WTC11 (cell line): ENCODE measurements at regions not wholly inside any gene's neighbourhood (a gene's known extent, or its start where the extent isn't known, plus 50 kb on each side); places are given as distances from the start of the nearest gene placed in this dataset.

Experiments used
- ATAC-seq: fragments of 200-7000 bp; cut with Tn5 transposase; 2 replicates; pipeline ENCODE4 v1.10.0; 2021; ENCODE audit warnings: mild to moderate bottlenecking, moderate library complexity
- CTCF ChIA-PET: fragments of 300-600 bp; sonication (Branson Sonifier 250); formaldehyde crosslinking; loops from one replicate; lab custom pipeline; 2021; ENCODE audit warnings: antibody characterized with exemption; lab: Charles Lee
- POLR2A ChIA-PET: fragments of 350-600 bp; sonication (Branson Sonifier 250); formaldehyde crosslinking; loops from one replicate; lab custom pipeline; 2021; ENCODE audit warnings: antibody characterized with exemption; lab: Charles Lee
- DNase-seq: peaks from one replicate; pipeline ENCODE4 v3.0.0; 2021; ENCODE audit warnings: low spot score
- H3K27ac Mint-ChIP-seq: 2 replicates; pipeline ENCODE4 v1.8.0; 2021; ENCODE audit warnings: mixed read lengths
- H3K27me3 Mint-ChIP-seq: 2 replicates; pipeline ENCODE4 v1.8.0; 2021; ENCODE audit warnings: low read depth, mild to moderate bottlenecking, moderate library complexity, mixed read lengths
- H3K36me3 Mint-ChIP-seq: 2 replicates; pipeline ENCODE4 v1.8.0; 2021; ENCODE audit warnings: mixed read lengths
- H3K4me1 Mint-ChIP-seq: 2 replicates; pipeline ENCODE4 v1.8.0; 2022; ENCODE audit warnings: mixed read lengths
- H3K4me3 Mint-ChIP-seq: 2 replicates; pipeline ENCODE4 v1.8.0; 2021; ENCODE audit warnings: mild to moderate bottlenecking, moderate library complexity, mixed read lengths
- H3K9me3 Mint-ChIP-seq: 2 replicates; pipeline ENCODE4 v1.8.0; 2021; ENCODE audit warnings: mixed read lengths
- FOXK1 ChIP-seq: sonication (generic); formaldehyde crosslinking; IDR thresholded peaks from 2 replicates; pipeline ENCODE4 v1.8.0; 2022; ENCODE audit warnings: mild to moderate bottlenecking, moderate library complexity, missing genetic modification reagents
- FOXP1 ChIP-seq: sonication (generic); formaldehyde crosslinking; IDR thresholded peaks from 2 replicates; pipeline ENCODE4 v1.8.0; 2022; ENCODE audit warnings: missing genetic modification reagents, mild to moderate bottlenecking, moderate library complexity, borderline replicate concordance
- GABPB1 ChIP-seq: sonication (generic); formaldehyde crosslinking; IDR thresholded peaks from 2 replicates; pipeline ENCODE4 v1.8.1; 2023; ENCODE audit warnings: mild to moderate bottlenecking, missing genetic modification reagents
- GRHL2 ChIP-seq: fragments of 250-450 bp; sonication (Bioruptor Pico); IDR thresholded peaks from 2 replicates; pipeline ENCODE4 v1.8.0; 2022; ENCODE audit warnings: mild to moderate bottlenecking, moderate library complexity; ENCODE audit not compliant: insufficient replicate concordance, severe bottlenecking
- MLX ChIP-seq: sonication (generic); formaldehyde crosslinking; IDR thresholded peaks from 2 replicates; pipeline ENCODE4 v1.8.1; 2023; ENCODE audit warnings: mild to moderate bottlenecking, missing genetic modification reagents, moderate library complexity
- MYBL2 ChIP-seq: sonication (generic); formaldehyde crosslinking; IDR thresholded peaks from 2 replicates; pipeline ENCODE4 v1.8.1; 2023; ENCODE audit warnings: mild to moderate bottlenecking, moderate library complexity, missing genetic modification reagents
- NFYB ChIP-seq: sonication (generic); formaldehyde crosslinking; conservative IDR thresholded peaks from 2 replicates; pipeline ENCODE4 v1.8.0; 2022; ENCODE audit warnings: low read depth, missing genetic modification reagents
- NR3C1 ChIP-seq: sonication (generic); formaldehyde crosslinking; conservative IDR thresholded peaks from 2 replicates; pipeline ENCODE4 v1.8.1; 2023; ENCODE audit warnings: low read depth, mild to moderate bottlenecking, missing genetic modification reagents
- STAT6 ChIP-seq: sonication (generic); formaldehyde crosslinking; conservative IDR thresholded peaks from 2 replicates; pipeline ENCODE4 v1.8.1; 2023; ENCODE audit warnings: mild to moderate bottlenecking, low read depth, missing genetic modification reagents, moderate library complexity
- TP53 ChIP-seq: sonication (generic); formaldehyde crosslinking; IDR thresholded peaks from 2 replicates; pipeline ENCODE4 v1.8.1; 2023; ENCODE audit warnings: mild to moderate bottlenecking, missing genetic modification reagents
- USF2 ChIP-seq: sonication (generic); formaldehyde crosslinking; IDR thresholded peaks from 2 replicates; pipeline ENCODE4 v1.8.1; 2023; ENCODE audit warnings: mild to moderate bottlenecking, missing genetic modification reagents, moderate library complexity
- ZNF281 ChIP-seq: sonication (generic); formaldehyde crosslinking; IDR thresholded peaks from 2 replicates; pipeline ENCODE4 v1.8.0; 2023; ENCODE audit warnings: mild to moderate bottlenecking, missing genetic modification reagents
- ZNF416 ChIP-seq: fragments of 250-450 bp; sonication (Bioruptor Pico); IDR thresholded peaks from 2 replicates; pipeline ENCODE4 v1.9.0; 2021; ENCODE audit warnings: mild to moderate bottlenecking, inconsistent platforms
- ZNF512 ChIP-seq: sonication (generic); formaldehyde crosslinking; IDR thresholded peaks from 2 replicates; pipeline ENCODE4 v1.8.1; 2022; ENCODE audit warnings: missing genetic modification reagents, borderline replicate concordance

- ChIA-PET CTCF (no interaction called here), POLR2A (no interaction called here)
- H3K4me1 Mint-ChIP-seq = peaks cover 4% of the 10 kb centered on the region; the same call in 1 of the 2 replicates
These were observed 56.2 kb downstream of the TAF11L14 start for GRCh38 chr5:17690473-17690872.

More at GRCh38 chr5:17690473-17690872, 56.2 kb downstream of the TAF11L14 start:
- no peaks in the 10 kb centered on the region for H3K36me3 Mint-ChIP-seq
- H3K9me3 Mint-ChIP-seq = peaks cover 17% of the 10 kb centered on the region; the same call in 1 of the 2 replicates
- no peaks in the 10 kb centered on the region for H3K27me3 Mint-ChIP-seq
- no peak for ATAC-seq
- H3K27ac Mint-ChIP-seq = no peak overlapping the region
- no peak for DNase-seq
- TF ChIP-seq MYBL2 (no peak), ZNF416 (no peak), NFYB (CRISPR knock-in tag) (no peak), NR3C1 (CRISPR knock-in tag) (no peak), ZNF512 (CRISPR knock-in tag) (no peak), FOXK1 (CRISPR knock-in tag) (no peak), USF2 (CRISPR knock-in tag) (no peak), GRHL2 (CRISPR knock-in tag) (no peak), TP53 (no peak), MLX (CRISPR knock-in tag) (no peak), FOXP1 (CRISPR knock-in tag) (no peak), ZNF281 (CRISPR knock-in tag) (no peak), STAT6 (no peak), GABPB1 (CRISPR knock-in tag) (no peak)
- no peak overlapping the region for H3K4me3 Mint-ChIP-seq
